ENCODE measurements at regions not wholly inside any gene's neighbourhood (a gene's known extent, or its start where the extent isn't known, plus 50 kb on each side); places are given as distances from the start of the nearest gene placed in this dataset.
"Not testable (repeated sequence)": the region's sequence is repeated elsewhere in the genome, so short reads cannot be mapped to it uniquely, and the experiment has no call there.

GRCh38 chr3:68515237-68515636 lies 417.1 kb downstream of the TAFA4 start:
- DNase-seq (ENCODE audit: low read depth) = no peak
- TF ChIP-seq, protein P1, sequence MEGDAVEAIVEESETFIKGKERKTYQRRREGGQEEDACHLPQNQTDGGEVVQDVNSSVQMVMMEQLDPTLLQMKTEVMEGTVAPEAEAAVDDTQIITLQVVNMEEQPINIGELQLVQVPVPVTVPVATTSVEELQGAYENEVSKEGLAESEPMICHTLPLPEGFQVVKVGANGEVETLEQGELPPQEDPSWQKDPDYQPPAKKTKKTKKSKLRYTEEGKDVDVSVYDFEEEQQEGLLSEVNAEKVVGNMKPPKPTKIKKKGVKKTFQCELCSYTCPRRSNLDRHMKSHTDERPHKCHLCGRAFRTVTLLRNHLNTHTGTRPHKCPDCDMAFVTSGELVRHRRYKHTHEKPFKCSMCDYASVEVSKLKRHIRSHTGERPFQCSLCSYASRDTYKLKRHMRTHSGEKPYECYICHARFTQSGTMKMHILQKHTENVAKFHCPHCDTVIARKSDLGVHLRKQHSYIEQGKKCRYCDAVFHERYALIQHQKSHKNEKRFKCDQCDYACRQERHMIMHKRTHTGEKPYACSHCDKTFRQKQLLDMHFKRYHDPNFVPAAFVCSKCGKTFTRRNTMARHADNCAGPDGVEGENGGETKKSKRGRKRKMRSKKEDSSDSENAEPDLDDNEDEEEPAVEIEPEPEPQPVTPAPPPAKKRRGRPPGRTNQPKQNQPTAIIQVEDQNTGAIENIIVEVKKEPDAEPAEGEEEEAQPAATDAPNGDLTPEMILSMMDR (IDR thresholded peaks at IDR 0.05; ENCODE audit: insufficient read depth, low read depth, low read length, missing control alignments) = no peak
- no peak overlapping the region for H3K4me3 ChIP-seq (ENCODE audit: low read length)

DNA sequence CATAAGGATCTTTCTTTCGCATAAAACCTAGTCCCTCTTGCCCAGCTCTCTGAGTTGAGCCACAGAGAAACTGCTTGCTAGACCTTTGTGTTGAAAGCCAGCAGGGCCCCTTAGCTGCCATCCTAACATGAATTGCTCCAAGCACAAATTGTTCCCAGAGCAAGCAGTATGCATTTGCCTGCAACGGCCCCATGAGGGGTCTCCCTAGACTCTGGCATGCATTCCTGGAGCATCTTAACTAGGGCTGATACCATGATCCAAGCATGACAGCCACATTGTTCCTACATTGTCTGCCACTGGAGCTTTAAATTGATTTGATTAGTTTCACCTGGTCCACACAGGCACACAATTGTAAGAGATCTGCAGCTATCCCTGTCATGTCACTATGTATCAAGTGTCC lies 428.1 kb downstream of the TAFA4 start:
- TF ChIP-seq, protein P1 (IDR thresholded peaks at IDR 0.05; ENCODE audit: insufficient read depth, low read depth, low read length, missing control alignments) = no peak
- no peak for DNase-seq (ENCODE audit: low read depth)
- H3K4me3 ChIP-seq (ENCODE audit: low read length) = no peak overlapping the region

DNA sequence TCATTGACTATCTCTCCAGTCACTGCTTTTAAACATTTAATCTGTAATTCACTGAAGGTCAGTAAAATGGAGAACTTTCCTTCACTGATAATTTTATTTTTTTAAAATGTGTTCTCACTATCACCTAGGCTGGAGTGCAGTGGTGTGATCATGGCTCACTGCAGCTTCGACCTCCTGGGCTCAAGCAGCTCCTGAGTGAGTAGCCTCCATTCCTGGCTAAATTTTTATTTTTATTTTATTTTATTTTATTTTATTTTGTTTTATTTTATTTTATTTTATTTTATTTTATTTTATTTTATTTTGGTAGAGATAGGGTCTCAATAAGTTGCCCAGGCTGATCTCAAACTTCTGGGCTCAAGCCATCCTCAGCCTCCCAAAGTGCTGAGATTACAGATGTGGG lies 446.5 kb downstream of the TAFA4 start:
- not testable (repeated sequence) for DNase-seq (ENCODE audit: low read depth); H3K4me3 ChIP-seq (ENCODE audit: low read length)

DNA sequence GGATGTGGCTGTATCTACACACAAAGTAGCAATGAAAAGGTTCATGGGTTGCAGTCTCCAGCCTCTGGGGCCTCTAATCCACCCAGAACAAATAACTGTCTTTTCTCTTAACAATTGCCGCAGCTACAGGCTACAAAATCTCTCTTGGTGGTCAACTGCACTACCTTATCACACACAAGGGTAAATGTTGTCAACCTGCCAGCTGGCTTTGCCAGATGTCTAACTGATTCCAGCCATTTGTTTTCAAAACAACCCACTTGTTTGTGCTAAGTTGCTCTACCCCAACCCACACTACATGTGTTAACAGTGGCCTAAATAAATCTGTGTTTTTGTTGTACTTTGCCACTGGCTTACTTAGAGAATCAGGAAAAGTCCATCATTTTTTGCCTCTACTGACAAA lies 447.3 kb downstream of the TAFA4 start:
- no peak for DNase-seq (ENCODE audit: low read depth)
- TF ChIP-seq, protein P1 (IDR thresholded peaks at IDR 0.05; ENCODE audit: insufficient read depth, low read depth, low read length, missing control alignments) = no peak
- H3K4me3 ChIP-seq (ENCODE audit: low read length) = no peak overlapping the region

DNA sequence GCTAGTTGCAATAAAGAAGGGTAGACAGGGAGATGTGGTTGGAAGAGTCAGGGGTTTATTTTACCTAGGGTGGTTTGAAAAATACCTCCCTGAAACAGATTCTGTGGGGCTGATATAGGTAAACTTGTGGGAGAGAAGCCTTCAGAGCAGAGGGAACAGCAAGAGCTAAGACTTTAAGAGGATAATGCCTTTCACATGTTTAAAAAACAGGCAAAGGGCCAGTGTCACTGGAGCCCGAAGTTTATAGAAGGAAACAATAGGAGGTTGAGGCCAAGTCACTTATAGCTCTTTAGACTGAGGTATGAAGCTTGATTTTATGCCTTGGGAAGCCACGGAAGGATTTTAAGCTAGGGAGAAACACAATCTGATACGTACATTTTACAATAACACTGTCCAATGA lies 448.7 kb downstream of the TAFA4 start:
- no peak for DNase-seq (ENCODE audit: low read depth)
- TF ChIP-seq, protein P1 (IDR thresholded peaks at IDR 0.05; ENCODE audit: insufficient read depth, low read depth, low read length, missing control alignments) = no peak
- no peak overlapping the region for H3K4me3 ChIP-seq (ENCODE audit: low read length)

- H3K4me3 ChIP-seq (ENCODE audit: low read length) = no peak overlapping the region
- no peak for DNase-seq (ENCODE audit: low read depth)
- TF ChIP-seq, protein P1 (IDR thresholded peaks at IDR 0.05; ENCODE audit: insufficient read depth, low read depth, low read length, missing control alignments) = no peak
These were observed 449.3 kb downstream of the TAFA4 start for GRCh38 chr3:68483041-68483440.

DNA sequence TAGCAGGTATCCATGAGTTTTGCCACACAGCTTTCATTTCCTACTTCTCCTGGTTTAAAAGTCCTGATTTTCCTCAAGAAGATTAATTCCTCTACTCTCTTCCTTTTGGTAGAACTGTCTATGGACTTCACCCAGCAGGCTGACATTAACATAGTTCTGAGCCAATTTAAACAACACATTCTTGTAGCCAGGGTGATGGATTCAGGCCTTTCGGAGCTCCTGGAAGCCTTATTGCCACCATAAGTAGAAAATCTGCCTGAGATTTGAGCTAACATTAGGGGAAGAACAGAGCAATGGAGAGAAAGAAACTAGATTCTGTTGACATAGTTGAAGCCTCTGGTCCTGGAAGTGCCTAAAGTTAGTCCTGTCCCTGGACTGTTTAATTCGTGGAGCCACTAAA lies 449.8 kb downstream of the TAFA4 start:
- no peak overlapping the region for H3K4me3 ChIP-seq (ENCODE audit: low read length)
- TF ChIP-seq, protein P1 (IDR thresholded peaks at IDR 0.05; ENCODE audit: insufficient read depth, low read depth, low read length, missing control alignments) = no peak
- no peak for DNase-seq (ENCODE audit: low read depth)

DNA sequence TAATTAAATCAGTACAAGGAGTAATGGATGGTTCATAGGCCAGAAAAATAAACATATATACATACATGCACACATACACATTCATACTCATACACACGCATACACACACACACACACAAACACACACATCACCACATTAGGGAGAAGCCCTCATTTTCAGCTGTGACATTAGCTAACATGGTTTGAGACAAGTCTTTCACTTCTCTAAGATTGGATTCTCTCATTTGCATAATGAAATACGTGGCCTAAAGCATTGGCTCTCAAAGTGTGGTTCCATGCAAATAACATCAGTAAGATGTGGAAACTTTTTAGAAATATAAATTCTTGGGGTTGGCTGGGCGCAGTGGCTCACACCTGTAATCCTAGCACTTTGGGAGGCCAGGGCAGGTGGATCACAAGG lies 452.6 kb downstream of the TAFA4 start:
- H3K4me3 ChIP-seq (ENCODE audit: low read length) = no peak overlapping the region
- TF ChIP-seq, protein P1 (IDR thresholded peaks at IDR 0.05; ENCODE audit: insufficient read depth, low read depth, low read length, missing control alignments) = no peak
- no peak for DNase-seq (ENCODE audit: low read depth)

Measured in epithelial cell of esophagus (primary cell).